ENCODE measurements at regions not wholly inside any gene's neighbourhood (a gene's known extent, or its start where the extent isn't known, plus 50 kb on each side); places are given as distances from the start of the nearest gene placed in this dataset.

GRCh38 chr2:125870264-125870663, 785.7 kb upstream of the GYPC start:
- Histone ChIP-seq H3K9ac (ENCODE audit: insufficient read length, low read depth) (no peak overlapping the region), H3K27me3 (ENCODE audit: insufficient read depth, insufficient read length) (no peaks in the 10 kb centered on the region), H3K36me3 (ENCODE audit: insufficient read depth, insufficient read length, low read length) (no peaks in the 10 kb centered on the region), H3K4me3 (ENCODE audit: insufficient read length, low read depth) (no peak overlapping the region), H3K4me1 (ENCODE audit: insufficient read depth, insufficient read length) (no peaks in the 10 kb centered on the region), H3K9me3 (ENCODE audit: insufficient read depth, low read length) (no peaks in the 10 kb centered on the region; the same call in 1 of the 2 replicates)
- TF ChIP-seq ZNF274 (IDR thresholded peaks at IDR 0.05; ENCODE audit: low read depth, low read length), result no peak
- TF ChIP-seq SUZ12 (IDR thresholded peaks at IDR 0.05; ENCODE audit: extremely low read depth, insufficient read depth, insufficient read length), result no peak
- no peak for TF ChIP-seq YY1 (IDR thresholded peaks at IDR 0.05; ENCODE audit: insufficient read depth, insufficient read length)
- peak; percentile 36 for DNase-seq (ENCODE audit: low read depth, low spot score)

GRCh38 chr2:125870746-125871145, 785.2 kb upstream of the GYPC start:
- no peak overlapping the region for H3K9ac ChIP-seq (ENCODE audit: insufficient read length, low read depth)
- no peak overlapping the region for H3K4me3 ChIP-seq (ENCODE audit: insufficient read length, low read depth)
- H3K36me3 ChIP-seq (ENCODE audit: insufficient read depth, insufficient read length, low read length), result no peaks in the 10 kb centered on the region
- no peaks in the 10 kb centered on the region; the same call in 1 of the 2 replicates for H3K9me3 ChIP-seq (ENCODE audit: insufficient read depth, low read length)
- no peak for DNase-seq (ENCODE audit: low read depth, low spot score)
- TF ChIP-seq SUZ12 (IDR thresholded peaks at IDR 0.05; ENCODE audit: extremely low read depth, insufficient read depth, insufficient read length), result no peak
- no peak for TF ChIP-seq ZNF274 (IDR thresholded peaks at IDR 0.05; ENCODE audit: low read depth, low read length)
- no peak for TF ChIP-seq YY1 (IDR thresholded peaks at IDR 0.05; ENCODE audit: insufficient read depth, insufficient read length)
- no peaks in the 10 kb centered on the region for H3K4me1 ChIP-seq (ENCODE audit: insufficient read depth, insufficient read length)
- no peaks in the 10 kb centered on the region for H3K27me3 ChIP-seq (ENCODE audit: insufficient read depth, insufficient read length)

- Histone ChIP-seq H3K9me3 (ENCODE audit: insufficient read depth, low read length) (no peaks in the 10 kb centered on the region; the same call in 1 of the 2 replicates), H3K4me3 (ENCODE audit: insufficient read length, low read depth) (no peak overlapping the region), H3K9ac (ENCODE audit: insufficient read length, low read depth) (no peak overlapping the region), H3K36me3 (ENCODE audit: insufficient read depth, insufficient read length, low read length) (no peaks in the 10 kb centered on the region), H3K27me3 (ENCODE audit: insufficient read depth, insufficient read length) (no peaks in the 10 kb centered on the region), H3K4me1 (ENCODE audit: insufficient read depth, insufficient read length) (no peaks in the 10 kb centered on the region)
- DNase-seq (ENCODE audit: low read depth, low spot score), result no peak
- TF ChIP-seq SUZ12 (IDR thresholded peaks at IDR 0.05; ENCODE audit: extremely low read depth, insufficient read depth, insufficient read length), result no peak
- no peak for TF ChIP-seq ZNF274 (IDR thresholded peaks at IDR 0.05; ENCODE audit: low read depth, low read length)
- no peak for TF ChIP-seq YY1 (IDR thresholded peaks at IDR 0.05; ENCODE audit: insufficient read depth, insufficient read length)
Measured at GRCh38 chr2:125874564-125874963, 781.4 kb upstream of the GYPC start.

GRCh38 chr2:125885340-125885739, 770.6 kb upstream of the GYPC start:
- Histone ChIP-seq H3K36me3 (ENCODE audit: insufficient read depth, insufficient read length, low read length) (no peaks in the 10 kb centered on the region), H3K27me3 (ENCODE audit: insufficient read depth, insufficient read length) (no peaks in the 10 kb centered on the region)
- no peak for TF ChIP-seq SUZ12 (IDR thresholded peaks at IDR 0.05; ENCODE audit: extremely low read depth, insufficient read depth, insufficient read length)
- TF ChIP-seq ZNF274 (IDR thresholded peaks at IDR 0.05; ENCODE audit: low read depth, low read length), result no peak
- TF ChIP-seq YY1 (IDR thresholded peaks at IDR 0.05; ENCODE audit: insufficient read depth, insufficient read length), result no peak

GRCh38 chr2:125886153-125886552, 769.8 kb upstream of the GYPC start:
- Histone ChIP-seq H3K27me3 (ENCODE audit: insufficient read depth, insufficient read length) (no peaks in the 10 kb centered on the region), H3K4me3 (ENCODE audit: insufficient read length, low read depth) (no peak overlapping the region), H3K9me3 (ENCODE audit: insufficient read depth, low read length) (peaks cover 7% of the 10 kb centered on the region; the same call in 1 of the 2 replicates), H3K4me1 (ENCODE audit: insufficient read depth, insufficient read length) (no peaks in the 10 kb centered on the region), H3K9ac (ENCODE audit: insufficient read length, low read depth) (no peak overlapping the region), H3K36me3 (ENCODE audit: insufficient read depth, insufficient read length, low read length) (no peaks in the 10 kb centered on the region)
- TF ChIP-seq ZNF274 (IDR thresholded peaks at IDR 0.05; ENCODE audit: low read depth, low read length) (no peak), YY1 (IDR thresholded peaks at IDR 0.05; ENCODE audit: insufficient read depth, insufficient read length) (no peak), SUZ12 (IDR thresholded peaks at IDR 0.05; ENCODE audit: extremely low read depth, insufficient read depth, insufficient read length) (no peak)
- no peak for DNase-seq (ENCODE audit: low read depth, low spot score)

More at GRCh38 chr2:125885340-125885739, 770.6 kb upstream of the GYPC start:
- Histone ChIP-seq H3K9me3 (ENCODE audit: insufficient read depth, low read length) (peaks cover 7% of the 10 kb centered on the region; the same call in 1 of the 2 replicates), H3K4me1 (ENCODE audit: insufficient read depth, insufficient read length) (no peaks in the 10 kb centered on the region), H3K4me3 (ENCODE audit: insufficient read length, low read depth) (no peak overlapping the region), H3K9ac (ENCODE audit: insufficient read length, low read depth) (no peak overlapping the region)
- no peak for DNase-seq (ENCODE audit: low read depth, low spot score)

- Histone ChIP-seq H3K36me3 (ENCODE audit: insufficient read depth, insufficient read length, low read length) (no peaks in the 10 kb centered on the region), H3K9ac (ENCODE audit: insufficient read length, low read depth) (no peak overlapping the region), H3K27me3 (ENCODE audit: insufficient read depth, insufficient read length) (no peaks in the 10 kb centered on the region), H3K9me3 (ENCODE audit: insufficient read depth, low read length) (peaks cover 17% of the 10 kb centered on the region), H3K4me3 (ENCODE audit: insufficient read length, low read depth) (no peak overlapping the region), H3K4me1 (ENCODE audit: insufficient read depth, insufficient read length) (no peaks in the 10 kb centered on the region)
- TF ChIP-seq YY1 (IDR thresholded peaks at IDR 0.05; ENCODE audit: insufficient read depth, insufficient read length) (no peak), SUZ12 (IDR thresholded peaks at IDR 0.05; ENCODE audit: extremely low read depth, insufficient read depth, insufficient read length) (no peak), ZNF274 (IDR thresholded peaks at IDR 0.05; ENCODE audit: low read depth, low read length) (no peak)
- DNase-seq (ENCODE audit: low read depth, low spot score), result no peak
Measured at GRCh38 chr2:125901278-125901677, 754.7 kb upstream of the GYPC start.

- TF ChIP-seq ZNF274 (IDR thresholded peaks at IDR 0.05; ENCODE audit: low read depth, low read length) (no peak), YY1 (IDR thresholded peaks at IDR 0.05; ENCODE audit: insufficient read depth, insufficient read length) (no peak), SUZ12 (IDR thresholded peaks at IDR 0.05; ENCODE audit: extremely low read depth, insufficient read depth, insufficient read length) (no peak)
- H3K36me3 ChIP-seq (ENCODE audit: insufficient read depth, insufficient read length, low read length), result no peaks in the 10 kb centered on the region
- H3K9ac ChIP-seq (ENCODE audit: insufficient read length, low read depth), result no peak overlapping the region
- no peak for DNase-seq (ENCODE audit: low read depth, low spot score)
- H3K4me3 ChIP-seq (ENCODE audit: insufficient read length, low read depth), result no peak overlapping the region
- H3K9me3 ChIP-seq (ENCODE audit: insufficient read depth, low read length), result no peaks in the 10 kb centered on the region
- no peaks in the 10 kb centered on the region for H3K4me1 ChIP-seq (ENCODE audit: insufficient read depth, insufficient read length)
- no peaks in the 10 kb centered on the region for H3K27me3 ChIP-seq (ENCODE audit: insufficient read depth, insufficient read length)
Measured at GRCh38 chr2:125925891-125926546, 729.9 kb upstream of the GYPC start.
